Body of pancreas (tissue), 4 donors: ENCODE measurements at regions not wholly inside any gene's neighbourhood (a gene's known extent, or its start where the extent isn't known, plus 50 kb on each side); places are given as distances from the start of the nearest gene placed in this dataset.
"Not testable (repeated sequence)": the region's sequence is repeated elsewhere in the genome, so short reads cannot be mapped to it uniquely, and the experiment has no call there.

Experiments used
- ATAC-seq: fragments of 150-250 bp; one replicate; pipeline ENCODE4 v1.9.1; 2016
- DNase-seq, 4 donors: peaks; one replicate each; pipeline ENCODE4 v3.0.0-alpha.2; 2019
- H3K27ac ChIP-seq, 4 donors: fragments of 200-600 bp; sonication (generic); 1 replicate in 3 of 4; 2 replicates in 1 of 4; pipeline versions ENCODE4 v1.5.1 to v1.6.1; 2016 to 2019; ENCODE audit warnings: mild to moderate bottlenecking in 1 of 4, mixed read lengths in 1 of 4, moderate library complexity in 1 of 4
- H3K27me3 ChIP-seq, 2 donors: fragments of 200-600 bp; sonication (generic); one replicate each; pipeline ENCODE4 v1.6.0; 2016; ENCODE audit warnings: mild to moderate bottlenecking in 1 of 2
- H3K36me3 ChIP-seq, 2 donors: fragments of 200-600 bp; sonication (generic); replicated peaks in 1 of 2; 2 replicates each; pipeline ENCODE4 v1.5.1; 2016; ENCODE audit warnings: low read depth in 2 of 2; ENCODE audit not compliant: insufficient read depth in 1 of 2
- H3K4me1 ChIP-seq: fragments of 200-600 bp; sonication (generic); one replicate; pipeline ENCODE4 v1.6.0; 2016
- H3K4me3 ChIP-seq, 2 donors: fragments of 200-600 bp; sonication (generic); 1 replicate in 1 of 2; 2 replicates in 1 of 2; pipeline ENCODE4 v1.5.1; 2016 to 2019
- H3K9me3 ChIP-seq, 3 donors: fragments of 200-600 bp; sonication (generic); 1 replicate in 2 of 3; 2 replicates in 1 of 3; pipeline ENCODE4 v1.5.1; 2016
- CTCF ChIP-seq, 7 experiments: fragments of 450-650 bp in 4 of 7; fragments of 200-600 bp in 3 of 7; sonication (generic) in 3 of 7; IDR thresholded peaks; one replicate each; pipeline ENCODE4 v1.5.1; 2016 to 2019; ENCODE audit warnings: antibody characterized with exemption in 7 of 7
- POLR2A ChIP-seq, 3 donors: fragments of 450-650 bp; IDR thresholded peaks; one replicate each; pipeline ENCODE4 v1.6.1; 2016; ENCODE audit warnings: antibody characterized with exemption in 3 of 3, mild to moderate bottlenecking in 2 of 3
- WGBS, 2 donors: methylation state at CpG; one replicate each; pipeline ENCODE4 v1.1.5; 2017; 5-methylcytosine and 5-hydroxymethylcytosine counted together
- intact Hi-C: fragments of 100-400 bp; cut with DNase I; formaldehyde crosslinking; loops from one replicate; pipeline ENCODE4 v1.15.1; 2023

- no peaks in the 10 kb centered on the region for H3K27me3 ChIP-seq
- no peak overlapping the region for H3K4me3 ChIP-seq
- peaks cover 29% of the 10 kb centered on the region for H3K4me1 ChIP-seq
- intact Hi-C loops, result no loop called here
- no peak overlapping the region for H3K27ac ChIP-seq
- 80 to 88% methylated on average over 10 of the region's 10 CpGs for WGBS, 2 donors
- ATAC-seq, result no peak
- no peak for DNase-seq
- no peak for TF ChIP-seq CTCF (IDR thresholded peaks at IDR 0.05)
- no peak for TF ChIP-seq POLR2A (IDR thresholded peaks at IDR 0.05)
- H3K36me3 ChIP-seq, result no peaks in the 10 kb centered on the region
- H3K9me3 ChIP-seq, result no peaks in the 10 kb centered on the region
Observed at GRCh38 chr13:44865722-44866410, 123.4 kb downstream of the NUFIP1 start.

DNA sequence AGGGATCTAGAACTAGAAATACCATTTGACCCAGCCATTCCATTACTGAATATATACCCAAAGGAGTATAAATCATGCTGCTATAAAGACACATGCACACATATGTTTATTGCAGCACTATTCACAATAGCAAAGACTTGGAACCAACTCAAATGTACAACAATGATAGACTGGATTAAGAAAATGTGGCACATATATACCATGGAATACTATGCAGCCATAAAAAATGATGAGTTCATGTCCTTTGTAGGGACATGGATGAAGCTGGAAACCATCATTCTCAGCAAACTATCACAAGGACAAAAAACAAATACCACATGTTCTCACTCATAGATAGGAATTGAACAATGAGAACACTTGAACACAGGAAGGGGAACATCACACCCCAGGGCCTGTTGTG lies 125.6 kb downstream of the NUFIP1 start:
- H3K36me3 ChIP-seq, H3K4me1 ChIP-seq, H3K27ac ChIP-seq, DNase-seq, ATAC-seq, H3K4me3 ChIP-seq, H3K27me3 ChIP-seq, intact Hi-C loops, H3K9me3 ChIP-seq: not testable (repeated sequence)

DNA sequence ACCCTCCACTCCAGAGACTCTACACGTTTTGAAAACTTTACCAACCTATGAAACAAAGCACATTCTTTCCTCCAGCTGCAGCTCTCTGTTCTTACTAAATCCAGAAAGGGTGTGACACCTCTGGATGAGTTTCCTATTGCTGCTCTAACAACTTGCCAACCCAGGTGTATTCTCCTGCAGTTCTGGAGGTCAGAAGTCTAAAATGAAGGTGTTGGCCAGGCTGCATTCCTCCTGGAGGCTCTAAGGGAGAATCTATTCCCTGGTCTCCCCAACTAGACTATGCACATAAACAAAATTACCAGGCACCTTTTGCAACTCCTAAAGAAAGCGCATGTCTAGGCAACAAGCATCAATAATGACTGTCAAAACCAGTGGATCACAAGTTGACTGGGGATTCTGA lies 128.8 kb downstream of the NUFIP1 start:
- Histone ChIP-seq H3K9me3 (no peaks in the 10 kb centered on the region), H3K4me1 (peaks cover 27% of the 10 kb centered on the region), H3K36me3 (no peaks in the 10 kb centered on the region), H3K4me3 (no peak overlapping the region), H3K27ac (no peak overlapping the region), H3K27me3 (no peaks in the 10 kb centered on the region)
- ATAC-seq (no peak), DNase-seq (no peak)
- intact Hi-C loops, result no loop called here
- WGBS, 2 donors, result 73 to 75% methylated on average over 2 of the region's 2 CpGs
- TF ChIP-seq CTCF (IDR thresholded peaks at IDR 0.05), result no peak
- TF ChIP-seq POLR2A (IDR thresholded peaks at IDR 0.05), result no peak

DNA sequence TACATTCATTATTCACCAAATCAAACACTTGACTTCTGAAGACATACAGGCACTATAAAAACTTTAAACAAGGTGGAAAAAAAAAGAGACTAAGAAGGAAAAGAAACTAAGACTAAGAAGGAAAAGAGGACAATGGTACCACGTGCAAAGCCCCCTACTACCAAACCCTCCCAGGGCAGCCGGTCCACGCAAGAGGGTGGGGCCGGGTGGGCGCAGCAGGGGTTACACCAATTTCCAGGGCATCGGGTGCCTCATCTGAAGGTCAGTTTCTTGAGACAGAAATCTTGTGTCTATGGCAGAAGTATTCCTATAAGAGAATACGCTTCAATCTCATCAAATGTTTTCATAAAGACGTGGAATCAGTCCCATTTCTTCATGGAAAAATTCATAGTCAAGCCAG lies 131.5 kb downstream of the NUFIP1 start:
- WGBS, 2 donors, result 73 to 77% methylated on average over 8 of the region's 8 CpGs
- ATAC-seq (no peak), DNase-seq (no peak)
- H3K9me3 ChIP-seq, result no peaks in the 10 kb centered on the region
- intact Hi-C loops, result no loop called here
- H3K4me3 ChIP-seq, result no peak overlapping the region
- H3K27ac ChIP-seq, result no peak overlapping the region
- H3K36me3 ChIP-seq, result no peaks in the 10 kb centered on the region
- H3K27me3 ChIP-seq, result no peaks in the 10 kb centered on the region
- peaks cover 53% of the 10 kb centered on the region for H3K4me1 ChIP-seq
- no peak for TF ChIP-seq POLR2A (IDR thresholded peaks at IDR 0.05)

DNA sequence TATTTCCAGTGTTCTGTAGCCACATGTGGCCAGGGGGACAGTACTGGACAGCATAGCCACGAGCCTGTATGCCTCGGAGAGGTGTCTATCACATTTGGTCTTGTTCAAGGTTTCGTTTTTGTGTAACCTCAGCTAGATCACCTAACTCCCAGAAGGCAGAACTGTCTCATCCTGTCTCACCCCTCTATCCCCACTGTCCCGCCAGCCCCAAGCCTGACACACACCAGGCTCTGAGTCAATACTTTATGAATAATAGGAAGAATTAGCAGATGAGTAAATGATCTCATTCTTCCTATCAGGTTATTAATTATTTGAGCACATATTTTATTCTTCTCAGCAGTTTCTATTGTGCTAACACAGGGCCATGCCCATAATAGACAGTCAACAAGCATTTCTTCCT lies 132.2 kb downstream of the NUFIP1 start:
- H3K4me3 ChIP-seq, result no peak overlapping the region
- no peak for ATAC-seq
- H3K27ac ChIP-seq, result peak overlapping the region in 1 of 4 donors; percentile 6
- intact Hi-C loops, result no loop called here
- H3K27me3 ChIP-seq, result no peaks in the 10 kb centered on the region
- 82 to 94% methylated on average over 4 of the region's 4 CpGs for WGBS, 2 donors
- TF ChIP-seq POLR2A (IDR thresholded peaks at IDR 0.05), result no peak
- TF ChIP-seq CTCF (IDR thresholded peaks at IDR 0.05), result no peak
- no peaks in the 10 kb centered on the region for H3K9me3 ChIP-seq
- peaks cover 60% of the 10 kb centered on the region for H3K4me1 ChIP-seq
- H3K36me3 ChIP-seq, result no peaks in the 10 kb centered on the region
- no peak for DNase-seq

DNA sequence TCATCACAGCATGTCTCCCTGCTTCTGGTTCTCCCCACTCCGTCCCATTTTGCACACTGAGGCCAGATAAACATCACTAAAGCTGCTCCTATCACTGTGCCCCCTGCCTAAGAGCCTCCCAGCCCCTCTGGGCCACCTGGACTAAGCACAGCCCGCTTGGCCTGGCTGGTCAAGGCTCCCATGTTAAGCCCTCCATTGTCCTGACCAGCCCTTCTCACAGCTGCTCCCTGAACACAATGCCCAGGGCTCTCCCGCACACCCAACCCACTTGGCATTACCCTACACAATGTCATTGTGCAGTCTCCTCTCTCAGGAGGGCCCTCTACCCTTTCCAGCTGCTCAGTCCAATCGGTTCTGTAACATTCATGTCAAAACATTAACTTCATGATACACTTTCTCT lies 133.4 kb downstream of the NUFIP1 start:
- H3K9me3 ChIP-seq, result no peaks in the 10 kb centered on the region
- no peaks in the 10 kb centered on the region for H3K27me3 ChIP-seq
- intact Hi-C loops, result no loop called here
- ATAC-seq (no peak), DNase-seq (no peak)
- 68 to 79% methylated on average over 4 of the region's 4 CpGs for WGBS, 2 donors
- H3K27ac ChIP-seq, result peak overlapping the region; percentile 90 to 98 (median 94)
- no peak overlapping the region for H3K4me3 ChIP-seq
- no peaks in the 10 kb centered on the region for H3K36me3 ChIP-seq
- peaks cover 71% of the 10 kb centered on the region for H3K4me1 ChIP-seq
- TF ChIP-seq POLR2A (IDR thresholded peaks at IDR 0.05) (no peak), CTCF (IDR thresholded peaks at IDR 0.05) (no peak)
